B cell (primary cell): ENCODE measurements at regions not wholly inside any gene's neighbourhood (a gene's known extent, or its start where the extent isn't known, plus 50 kb on each side); places are given as distances from the start of the nearest gene placed in this dataset.

ENCODE experiments used
- ATAC-seq: fragments of 200-7000 bp; cut with Tn5 transposase; one replicate; pipeline ENCODE4 v1.10.0; 2021; ENCODE audit warnings: low read depth, mild to moderate bottlenecking, moderate number of reproducible peaks, moderate library complexity
- CTCF ChIA-PET: fragments of 350-600 bp; sonication (Branson Sonifier 250); formaldehyde crosslinking; loops from one replicate; lab custom pipeline; 2021; ENCODE audit warnings: antibody characterized with exemption, inconsistent platforms; lab: Charles Lee
- POLR2A ChIA-PET: fragments of 350-600 bp; sonication (Branson Sonifier 250); formaldehyde crosslinking; loops from one replicate; lab custom pipeline; 2021; ENCODE audit warnings: antibody characterized with exemption; lab: Charles Lee
- DNase-seq: peaks from one replicate; pipeline ENCODE4 v3.0.0; 2013
- H2AFZ ChIP-seq: 2 replicates; pipeline ENCODE4 v1.6.1; 2012; ENCODE audit warnings: mild to moderate bottlenecking, low read depth, low read length; ENCODE audit not compliant: insufficient read depth, poor library complexity, severe bottlenecking
- H3K27ac ChIP-seq, 2 donors: 1 replicate in 1 of 2; 2 replicates in 1 of 2; pipeline ENCODE4 v1.5.1; 2012 to 2013; ENCODE audit warnings: low read length in 2 of 2, mild to moderate bottlenecking in 2 of 2, moderate library complexity in 1 of 2
- H3K27me3 ChIP-seq, 4 experiments: fragments of 200-600 bp in 1 of 4; sonication (generic) in 1 of 4; replicated peaks in 1 of 4; 1 replicate in 2 of 4; 2 replicates in 2 of 4; pipeline versions ENCODE4 v1.6.1 to v1.7.0; 2013 to 2016; ENCODE audit warnings: low read length in 3 of 4, mild to moderate bottlenecking in 2 of 4, mixed read lengths in 1 of 4, moderate library complexity in 1 of 4; ENCODE audit not compliant: insufficient read depth in 4 of 4, control insufficient read depth in 3 of 4; ENCODE audit errors: control extremely low read depth in 1 of 4
- H3K36me3 ChIP-seq, 2 experiments: replicated peaks in 1 of 2; 1 replicate in 1 of 2; 2 replicates in 1 of 2; pipeline versions ENCODE4 v1.6.1 to v1.7.1; 2013; ENCODE audit warnings: low read length in 1 of 2; ENCODE audit not compliant: insufficient read depth in 2 of 2, control insufficient read depth in 1 of 2; ENCODE audit errors: control extremely low read depth in 1 of 2, extremely low read depth in 1 of 2
- H3K4me1 ChIP-seq, 2 donors: fragments of 200-600 bp in 1 of 2; sonication (generic) in 1 of 2; 1 replicate in 1 of 2; 2 replicates in 1 of 2; pipeline versions ENCODE4 v1.5.1 to v1.6.1; 2013 to 2017; ENCODE audit warnings: low read length in 2 of 2; ENCODE audit not compliant: control insufficient read depth in 2 of 2, insufficient read depth in 2 of 2
- H3K4me2 ChIP-seq: replicated peaks from 2 replicates; pipeline ENCODE3; 2012; ENCODE audit warnings: mild to moderate bottlenecking, low read depth, low read length; ENCODE audit not compliant: poor library complexity, severe bottlenecking
- H3K4me3 ChIP-seq, 5 experiments: fragments of 200-600 bp in 1 of 5; sonication (generic) in 1 of 5; 1 replicate in 3 of 5; 2 replicates in 2 of 5; pipeline versions ENCODE4 v1.5.1 to v1.7.0; 2011 to 2016; ENCODE audit warnings: low read length in 4 of 5, mild to moderate bottlenecking in 4 of 5, low read depth in 2 of 5, control low read depth in 1 of 5, moderate library complexity in 1 of 5; ENCODE audit not compliant: insufficient read depth in 1 of 5; ENCODE audit errors: control extremely low read depth in 1 of 5, extremely low read depth in 1 of 5
- H3K79me2 ChIP-seq: fragments of 200-600 bp; sonication (generic); one replicate; pipeline ENCODE4 v1.6.0; 2016; ENCODE audit warnings: low read length; ENCODE audit not compliant: control insufficient read depth, insufficient read depth
- H3K9ac ChIP-seq: fragments of 200-600 bp; sonication (generic); 2 replicates; pipeline ENCODE4 v1.6.1; 2017; ENCODE audit warnings: mild to moderate bottlenecking, low read length, moderate library complexity
- H3K9me3 ChIP-seq, 3 donors: one replicate each; pipeline versions ENCODE4 v1.6.1 to v1.7.1; 2013; ENCODE audit warnings: low read length in 2 of 3; ENCODE audit not compliant: control insufficient read depth in 2 of 3, insufficient read depth in 1 of 3; ENCODE audit errors: control extremely low read depth in 1 of 3
- H4K20me1 ChIP-seq: 2 replicates; pipeline ENCODE4 v1.6.0; 2012; ENCODE audit warnings: mild to moderate bottlenecking, low read length; ENCODE audit not compliant: insufficient read depth, control insufficient read depth, poor library complexity, severe bottlenecking
- H3K27ac Mint-ChIP-seq: one replicate; pipeline ENCODE4 v1.8.0; 2021; ENCODE audit warnings: mixed read lengths
- H3K27me3 Mint-ChIP-seq: one replicate; pipeline ENCODE4 v1.8.0; 2021; ENCODE audit warnings: mixed read lengths
- H3K4me1 Mint-ChIP-seq: one replicate; pipeline ENCODE4 v1.8.0; 2021; ENCODE audit warnings: mixed read lengths
- H3K4me3 Mint-ChIP-seq: one replicate; pipeline ENCODE4 v1.8.0; 2021; ENCODE audit warnings: mixed read lengths
- H3K9me3 Mint-ChIP-seq: one replicate; pipeline ENCODE4 v1.8.0; 2022; ENCODE audit warnings: mixed read lengths; ENCODE audit not compliant: insufficient read depth
- EZH2 ChIP-seq: IDR thresholded peaks from 2 replicates; pipeline ENCODE4 v1.6.1; 2012; ENCODE audit warnings: borderline replicate concordance, low read depth, mild to moderate bottlenecking, moderate library complexity, low read length; ENCODE audit not compliant: insufficient read depth, poor library complexity, severe bottlenecking
- WGBS: methylation state at CpG from one replicate; pipeline ENCODE4 v1.1.5; 2013; ENCODE audit warnings: missing lambda C conversion rate; ENCODE audit not compliant: insufficient coverage; 5-methylcytosine and 5-hydroxymethylcytosine counted together
- intact Hi-C: fragments of 100-400 bp; cut with micrococcal nuclease; formaldehyde crosslinking; loops from one replicate; pipeline ENCODE4 v1.10.0; 2022
- TF ChIP-seq, protein P1 (sequence below): fragments of 200-600 bp; IDR thresholded peaks from one replicate; pipeline ENCODE4 v1.8.0; 2022; ENCODE audit warnings: antibody characterized with exemption, mild to moderate bottlenecking

DNA sequence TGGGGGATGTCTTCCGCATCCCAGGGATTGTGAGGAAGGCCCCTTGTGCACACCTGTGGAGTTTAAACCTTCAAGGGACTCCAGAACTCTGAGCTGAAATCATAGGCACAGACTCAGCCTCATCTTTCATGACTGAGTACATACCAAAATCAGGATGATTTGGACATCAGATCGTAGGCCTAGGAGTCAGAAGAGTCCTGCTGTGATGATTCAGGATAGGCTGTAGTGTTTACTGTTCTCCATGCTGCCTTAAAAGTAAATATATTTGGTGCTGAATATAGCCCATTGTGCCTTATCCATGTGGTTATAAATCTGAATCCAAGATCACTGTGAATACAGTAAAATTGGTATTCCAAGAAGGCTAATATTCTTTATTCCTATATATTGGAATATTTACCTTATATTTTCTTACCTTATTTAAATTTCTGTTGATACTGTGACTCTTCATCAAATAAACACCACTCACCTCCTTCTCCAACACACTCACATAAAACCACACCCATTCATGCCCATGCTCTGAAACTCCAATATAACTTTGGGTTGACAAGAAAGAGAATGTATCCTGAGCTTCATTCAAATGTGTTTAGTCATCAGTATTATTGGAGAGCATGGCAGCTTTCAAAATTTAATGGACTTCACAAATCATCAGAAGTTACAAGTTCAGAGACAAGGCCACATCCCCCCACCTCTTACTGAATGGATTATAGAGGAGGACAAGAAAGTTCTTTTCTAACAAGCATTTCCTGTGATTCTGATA lies 561.4 kb upstream of the LINC00305 start:
- Histone ChIP-seq H2AFZ (no peak overlapping the region), H3K27me3 (no peaks in the 10 kb centered on the region), H3K4me3 (no peak overlapping the region), H3K4me1 (peaks cover 18 to 20% of the 10 kb centered on the region in 2 donors), H3K9ac (no peak overlapping the region), H3K9me3 (peaks cover 0 to 14% (median 4%) of the 10 kb centered on the region in 3 donors), H3K27ac (no peak overlapping the region), H3K36me3 (no peaks in the 10 kb centered on the region), H4K20me1 (no peaks in the 10 kb centered on the region), H3K79me2 (no peaks in the 10 kb centered on the region), H3K4me2 (no peak overlapping the region)
- ChIA-PET POLR2A (no interaction called here), CTCF (interaction anchor here (1.2 kb wide), 1 partner anchor 34 kb away, joined by 3 read pairs; no protein-coding TSS in a partner anchor)
- H3K9me3 Mint-ChIP-seq, result peaks cover 4% of the 10 kb centered on the region
- H3K27ac Mint-ChIP-seq, result no peak overlapping the region
- 100% methylated on average over 1 of the region's 2 CpGs for WGBS
- TF ChIP-seq, protein P1, sequence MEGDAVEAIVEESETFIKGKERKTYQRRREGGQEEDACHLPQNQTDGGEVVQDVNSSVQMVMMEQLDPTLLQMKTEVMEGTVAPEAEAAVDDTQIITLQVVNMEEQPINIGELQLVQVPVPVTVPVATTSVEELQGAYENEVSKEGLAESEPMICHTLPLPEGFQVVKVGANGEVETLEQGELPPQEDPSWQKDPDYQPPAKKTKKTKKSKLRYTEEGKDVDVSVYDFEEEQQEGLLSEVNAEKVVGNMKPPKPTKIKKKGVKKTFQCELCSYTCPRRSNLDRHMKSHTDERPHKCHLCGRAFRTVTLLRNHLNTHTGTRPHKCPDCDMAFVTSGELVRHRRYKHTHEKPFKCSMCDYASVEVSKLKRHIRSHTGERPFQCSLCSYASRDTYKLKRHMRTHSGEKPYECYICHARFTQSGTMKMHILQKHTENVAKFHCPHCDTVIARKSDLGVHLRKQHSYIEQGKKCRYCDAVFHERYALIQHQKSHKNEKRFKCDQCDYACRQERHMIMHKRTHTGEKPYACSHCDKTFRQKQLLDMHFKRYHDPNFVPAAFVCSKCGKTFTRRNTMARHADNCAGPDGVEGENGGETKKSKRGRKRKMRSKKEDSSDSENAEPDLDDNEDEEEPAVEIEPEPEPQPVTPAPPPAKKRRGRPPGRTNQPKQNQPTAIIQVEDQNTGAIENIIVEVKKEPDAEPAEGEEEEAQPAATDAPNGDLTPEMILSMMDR, result no peak
- no peak for TF ChIP-seq EZH2
- intact Hi-C loops, result no loop called here
- no peak overlapping the region for H3K4me3 Mint-ChIP-seq
- H3K27me3 Mint-ChIP-seq, result no peaks in the 10 kb centered on the region
- DNase-seq (no peak), ATAC-seq (no peak)
- peaks cover 27% of the 10 kb centered on the region for H3K4me1 Mint-ChIP-seq

DNA sequence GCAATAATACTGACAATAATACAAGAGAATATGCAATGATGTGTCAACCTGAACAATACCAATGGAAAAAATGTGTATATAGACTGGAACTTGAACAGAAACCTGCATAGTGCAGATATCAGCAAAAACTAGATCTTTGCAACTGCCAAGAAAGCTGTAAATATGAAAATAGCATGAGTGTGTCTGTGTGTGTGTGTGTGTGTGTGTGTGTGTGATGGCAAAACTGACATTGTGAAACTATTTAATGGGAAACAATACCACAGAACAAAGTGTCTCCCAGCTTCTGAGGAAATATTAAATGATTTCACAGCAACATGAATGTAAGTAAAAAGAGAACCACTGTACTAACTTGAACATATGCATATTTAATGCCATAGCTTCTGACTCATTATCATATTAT lies 558.2 kb upstream of the LINC00305 start:
- intact Hi-C loops, result no loop called here
- no peak overlapping the region for H3K4me2 ChIP-seq
- CTCF ChIA-PET, result no interaction called here

More for the DNA sequence above, 558.2 kb upstream of the LINC00305 start:
- Histone ChIP-seq H3K4me3 (no peak overlapping the region), H3K27ac (no peak overlapping the region), H3K27me3 (no peaks in the 10 kb centered on the region), H3K9me3 (peaks cover 0 to 4% (median 0%) of the 10 kb centered on the region in 3 donors), H4K20me1 (no peaks in the 10 kb centered on the region), H3K4me1 (no peaks in the 10 kb centered on the region), H3K9ac (no peak overlapping the region), H3K79me2 (no peaks in the 10 kb centered on the region), H3K36me3 (no peaks in the 10 kb centered on the region), H2AFZ (no peak overlapping the region)
- Mint-ChIP-seq H3K4me1 (peaks cover 3% of the 10 kb centered on the region), H3K9me3 (peaks cover 4% of the 10 kb centered on the region), H3K27me3 (no peaks in the 10 kb centered on the region), H3K27ac (no peak overlapping the region), H3K4me3 (no peak overlapping the region)
- ATAC-seq (no peak), DNase-seq (no peak)
- POLR2A ChIA-PET, result no interaction called here
- TF ChIP-seq, protein P1, result no peak
- no peak for TF ChIP-seq EZH2
